SJCRH30 (cell line): ENCODE measurements at regions not wholly inside any gene's neighbourhood (a gene's known extent, or its start where the extent isn't known, plus 50 kb on each side); places are given as distances from the start of the nearest gene placed in this dataset.

Source experiments
- DNase-seq, 2 experiments: peaks; one replicate each; pipeline ENCODE4 v3.0.0-alpha.2; 2015 to 2020
- H3K27ac ChIP-seq: fragments of 250-450 bp; sonication (Bioruptor Pico); 2 replicates; pipeline ENCODE4 v1.5.1; 2020; ENCODE audit warnings: mild to moderate bottlenecking, moderate library complexity
- H3K27me3 ChIP-seq: fragments of 250-450 bp; sonication (Bioruptor Pico); 2 replicates; pipeline ENCODE4 v1.5.1; 2020; ENCODE audit warnings: mild to moderate bottlenecking, moderate library complexity
- H3K36me3 ChIP-seq: fragments of 250-450 bp; sonication (Bioruptor Pico); 2 replicates; pipeline ENCODE4 v1.5.1; 2020; ENCODE audit warnings: mild to moderate bottlenecking, moderate library complexity
- H3K4me1 ChIP-seq: fragments of 250-450 bp; sonication (Bioruptor Pico); 2 replicates; pipeline ENCODE4 v1.5.1; 2020; ENCODE audit warnings: mild to moderate bottlenecking, moderate library complexity
- H3K4me3 ChIP-seq: fragments of 250-450 bp; sonication (Bioruptor Pico); 2 replicates; pipeline ENCODE4 v1.5.1; 2020; ENCODE audit warnings: mild to moderate bottlenecking, moderate library complexity
- H3K9me3 ChIP-seq: fragments of 250-450 bp; sonication (Bioruptor Pico); replicated peaks from 2 replicates; pipeline ENCODE4 v1.5.1; 2020; ENCODE audit warnings: mild to moderate bottlenecking, moderate library complexity

DNA sequence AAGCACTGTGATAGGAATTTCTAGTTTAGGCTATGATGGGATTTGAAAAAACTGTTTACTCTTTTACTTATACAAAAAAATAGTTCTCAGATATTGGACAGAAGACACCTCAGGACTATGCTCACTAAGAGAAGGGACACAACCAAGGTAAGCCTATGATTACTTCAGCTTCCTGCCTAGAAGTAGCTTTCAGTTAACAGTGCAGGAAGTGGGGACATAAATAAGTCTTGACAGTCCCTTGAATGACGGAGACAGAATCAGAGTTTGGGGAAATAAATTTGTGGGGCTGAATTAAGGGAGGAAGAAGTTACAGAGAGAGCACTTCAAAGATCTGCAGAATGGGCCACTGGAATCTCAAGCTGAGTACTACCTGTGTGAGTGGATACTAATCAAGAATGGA, 53.8 kb upstream of the OLFM3 start:
- Histone ChIP-seq H3K4me1 (no peaks in the 10 kb centered on the region), H3K9me3 (no peaks in the 10 kb centered on the region), H3K27me3 (no peaks in the 10 kb centered on the region), H3K4me3 (no peak overlapping the region), H3K36me3 (no peaks in the 10 kb centered on the region), H3K27ac (no peak overlapping the region)
- no peak for DNase-seq

GRCh38 chr1:102047724-102048123, 51.0 kb upstream of the OLFM3 start:
- Histone ChIP-seq H3K36me3 (no peaks in the 10 kb centered on the region), H3K27me3 (no peaks in the 10 kb centered on the region), H3K9me3 (no peaks in the 10 kb centered on the region), H3K4me3 (no peak overlapping the region), H3K27ac (no peak overlapping the region), H3K4me1 (no peaks in the 10 kb centered on the region)
- no peak for DNase-seq
